HG03432 (cell line): ENCODE measurements at regions not wholly inside any gene's neighbourhood (a gene's known extent, or its start where the extent isn't known, plus 50 kb on each side); places are given as distances from the start of the nearest gene placed in this dataset.
"Not testable (repeated sequence)": the region's sequence is repeated elsewhere in the genome, so short reads cannot be mapped to it uniquely, and the experiment has no call there.

Experiments used
- ATAC-seq: cut with Tn5 transposase; IDR thresholded peaks from one replicate; pipeline ENCODE4 v1.9.1; 2021; ENCODE audit warnings: mild to moderate bottlenecking, moderate library complexity; ENCODE audit not compliant: unreplicated experiment

DNA sequence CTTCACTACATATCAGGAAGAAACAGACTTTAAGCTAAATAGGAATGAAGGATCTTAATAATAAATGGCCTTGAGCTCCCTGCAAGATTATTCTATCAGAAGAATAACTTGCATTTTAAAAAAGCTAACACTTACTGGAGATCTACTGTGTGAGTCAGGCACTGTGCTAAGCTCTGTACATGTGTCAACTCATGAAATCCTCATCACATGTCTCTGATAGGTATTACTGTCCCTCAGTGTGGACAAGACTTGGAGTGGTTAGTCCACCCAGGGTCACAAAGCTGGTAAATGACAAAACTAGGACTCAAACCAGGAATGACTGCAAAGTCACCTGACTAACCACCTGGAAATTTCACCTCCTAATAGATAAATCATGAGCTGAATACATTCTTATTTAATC lies 57.1 kb upstream of the KCTD7 start:
- no peak for ATAC-seq

GRCh38 chr7:66573782-66574495 lies 54.7 kb upstream of the KCTD7 start:
- not testable (repeated sequence) for ATAC-seq

DNA sequence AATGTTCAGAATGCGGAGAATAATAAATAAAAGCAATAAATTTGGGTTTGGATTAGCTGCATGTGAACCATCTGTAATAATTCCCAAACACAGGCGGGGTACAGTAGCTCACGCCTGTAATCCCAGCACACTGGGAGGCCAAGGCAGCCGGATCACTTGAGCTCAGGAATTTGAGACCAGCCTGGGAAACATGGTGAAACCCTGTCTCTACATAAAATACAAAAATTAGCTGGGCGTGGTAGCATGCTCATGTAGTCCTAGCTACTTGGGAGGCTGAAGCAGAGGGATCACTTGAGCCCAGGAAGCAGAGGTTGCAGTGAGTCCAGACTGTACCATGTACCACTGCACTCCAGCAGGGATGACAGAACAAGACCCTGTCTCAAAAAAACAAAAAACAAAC lies 53.9 kb upstream of the KCTD7 start:
- ATAC-seq = not testable (repeated sequence)

- ATAC-seq = no peak
Measured at GRCh38 chr7:66575398-66575797, 53.3 kb upstream of the KCTD7 start.

DNA sequence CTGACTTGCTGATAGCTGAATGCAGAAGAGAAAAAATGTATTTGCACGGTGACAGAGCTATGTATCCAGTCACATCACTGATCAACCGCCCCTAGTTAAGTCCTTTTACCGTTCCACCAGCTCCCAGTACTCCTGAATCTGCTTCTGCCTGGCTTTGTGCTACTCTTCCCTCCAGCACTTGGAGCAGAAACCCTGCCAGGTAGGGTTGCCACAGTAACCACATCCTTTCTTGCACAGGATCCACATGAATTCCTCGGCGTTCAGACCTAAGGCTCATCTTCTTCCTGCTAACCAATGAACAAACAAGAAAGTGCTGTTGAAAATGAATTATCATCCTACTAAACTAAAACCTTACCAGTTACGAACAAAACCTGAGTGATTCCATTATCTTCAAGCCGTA lies 52.0 kb upstream of the KCTD7 start:
- ATAC-seq = no peak
